Kidney (tissue), 13 donors: ENCODE measurements at regions not wholly inside any gene's neighbourhood (a gene's known extent, or its start where the extent isn't known, plus 50 kb on each side); places are given as distances from the start of the nearest gene placed in this dataset.

Experiments used
- DNase-seq, 5 donors: peaks; one replicate each; pipeline ENCODE4 v3.0.0-alpha.2; 2013 to 2020
- FAIRE-seq: peaks from 2 replicates; lab custom pipeline; 2012; peaks lifted over from hg19 to GRCh38; lab: Jason Lieb, UNC
- H3K27ac ChIP-seq, 2 donors: one replicate each; pipeline ENCODE4 v1.7.0; 2013; ENCODE audit warnings: low read depth in 2 of 2, low read length in 2 of 2, inconsistent platforms in 1 of 2
- H3K27me3 ChIP-seq: one replicate; pipeline ENCODE4 v1.7.1; 2013; ENCODE audit warnings: low read length, inconsistent platforms; ENCODE audit not compliant: control insufficient read depth, insufficient read depth
- H3K36me3 ChIP-seq, 3 donors: one replicate each; pipeline versions ENCODE4 v1.7.0 to v1.7.1; 2013; ENCODE audit warnings: low read length in 3 of 3, control low read depth in 1 of 3, inconsistent platforms in 1 of 3; ENCODE audit not compliant: insufficient read depth in 3 of 3, control insufficient read depth in 2 of 3
- H3K4me1 ChIP-seq, 3 donors: one replicate each; pipeline versions ENCODE4 v1.7.0 to v1.7.1; 2013; ENCODE audit warnings: low read length in 3 of 3, inconsistent platforms in 1 of 3, low read depth in 1 of 3; ENCODE audit not compliant: control insufficient read depth in 2 of 3, insufficient read depth in 2 of 3
- H3K4me3 ChIP-seq, 3 donors: one replicate each; pipeline versions ENCODE4 v1.7.0 to v1.8.1; 2013; ENCODE audit warnings: low read length in 3 of 3, control low read depth in 1 of 3, inconsistent platforms in 1 of 3
- H3K9ac ChIP-seq, 3 donors: one replicate each; pipeline versions ENCODE4 v1.7.0 to v1.7.1; 2013; ENCODE audit warnings: low read length in 3 of 3, control low read depth in 1 of 3, inconsistent platforms in 1 of 3
- H3K9me3 ChIP-seq, 3 donors: one replicate each; pipeline versions ENCODE4 v1.7.0 to v1.7.1; 2013; ENCODE audit warnings: low read length in 3 of 3, control low read depth in 1 of 3, inconsistent platforms in 1 of 3; ENCODE audit not compliant: control insufficient read depth in 2 of 3, insufficient read depth in 1 of 3
- intact Hi-C: fragments of 100-400 bp; cut with DNase I; formaldehyde crosslinking; loops from one replicate; pipeline ENCODE4 v1.11.1; 2022
- TF ChIP-seq, protein P1 (sequence below): IDR thresholded peaks from 3 replicates; pipeline ENCODE4 v1.5.1; 2012; ENCODE audit warnings: mild to moderate bottlenecking, moderate library complexity, borderline replicate concordance; ENCODE audit not compliant: insufficient read depth; ENCODE audit errors: extremely low read depth
- donor health status: control.
- donor health status: control.
- donor health status: control.
- donor health status: control.
- donor health status: control.
- donor health status: DM: yes; HTN: yes; CAD: no.
- donor health status: Normal renal cell carcinoma (clear cell type).

DNA sequence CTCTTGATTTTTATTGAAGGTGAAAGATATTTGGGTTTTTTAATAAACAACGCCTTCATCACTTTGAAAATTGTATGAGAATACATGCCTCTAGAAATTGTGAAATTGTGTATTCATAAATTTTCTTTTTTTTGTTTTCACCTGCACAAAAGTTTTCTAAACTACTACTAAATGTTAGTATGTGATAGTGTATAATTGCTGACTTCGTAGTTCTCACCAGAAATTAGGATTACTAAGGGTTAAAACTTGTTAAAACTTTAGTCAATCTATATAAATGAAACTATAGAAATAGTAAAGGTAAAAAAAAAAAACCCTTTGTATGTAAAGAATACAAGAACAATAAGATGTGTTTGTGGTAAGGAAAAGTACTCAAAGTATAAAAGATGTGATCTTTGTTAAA lies 496.5 kb upstream of the ATP2B1 start:
- TF ChIP-seq, protein P1, sequence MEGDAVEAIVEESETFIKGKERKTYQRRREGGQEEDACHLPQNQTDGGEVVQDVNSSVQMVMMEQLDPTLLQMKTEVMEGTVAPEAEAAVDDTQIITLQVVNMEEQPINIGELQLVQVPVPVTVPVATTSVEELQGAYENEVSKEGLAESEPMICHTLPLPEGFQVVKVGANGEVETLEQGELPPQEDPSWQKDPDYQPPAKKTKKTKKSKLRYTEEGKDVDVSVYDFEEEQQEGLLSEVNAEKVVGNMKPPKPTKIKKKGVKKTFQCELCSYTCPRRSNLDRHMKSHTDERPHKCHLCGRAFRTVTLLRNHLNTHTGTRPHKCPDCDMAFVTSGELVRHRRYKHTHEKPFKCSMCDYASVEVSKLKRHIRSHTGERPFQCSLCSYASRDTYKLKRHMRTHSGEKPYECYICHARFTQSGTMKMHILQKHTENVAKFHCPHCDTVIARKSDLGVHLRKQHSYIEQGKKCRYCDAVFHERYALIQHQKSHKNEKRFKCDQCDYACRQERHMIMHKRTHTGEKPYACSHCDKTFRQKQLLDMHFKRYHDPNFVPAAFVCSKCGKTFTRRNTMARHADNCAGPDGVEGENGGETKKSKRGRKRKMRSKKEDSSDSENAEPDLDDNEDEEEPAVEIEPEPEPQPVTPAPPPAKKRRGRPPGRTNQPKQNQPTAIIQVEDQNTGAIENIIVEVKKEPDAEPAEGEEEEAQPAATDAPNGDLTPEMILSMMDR: no peak
- intact Hi-C loops: no loop called here
- FAIRE-seq (no peak), DNase-seq (no peak)
- no peaks in the 10 kb centered on the region for H3K27me3 ChIP-seq
- H3K9ac ChIP-seq: no peak overlapping the region
- H3K4me1 ChIP-seq: no peaks in the 10 kb centered on the region
- no peaks in the 10 kb centered on the region for H3K36me3 ChIP-seq
- no peak overlapping the region for H3K27ac ChIP-seq
- H3K9me3 ChIP-seq: no peaks in the 10 kb centered on the region
- H3K4me3 ChIP-seq: no peak overlapping the region

DNA sequence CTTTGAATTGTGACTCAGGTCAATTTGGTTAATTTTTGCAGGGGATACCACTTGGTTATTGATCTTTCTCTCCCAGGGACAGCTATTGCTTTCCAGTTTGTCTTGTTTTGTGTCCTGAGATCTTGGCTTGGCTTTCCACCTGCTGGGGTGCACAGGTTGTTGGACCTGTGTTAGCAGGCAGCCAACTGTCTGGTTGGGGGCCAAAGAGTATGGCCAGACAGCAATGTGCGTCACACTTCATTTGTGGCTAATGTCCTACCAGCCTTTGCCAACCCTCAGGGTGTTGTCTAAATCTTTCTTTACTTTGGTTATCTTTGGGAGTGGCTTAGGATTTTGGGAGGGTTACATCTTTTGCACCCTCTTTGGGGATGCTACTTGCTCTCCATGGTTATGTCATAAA lies 494.9 kb upstream of the ATP2B1 start:
- TF ChIP-seq, protein P1: no peak
- no peak for FAIRE-seq
- intact Hi-C loops: no loop called here

DNA sequence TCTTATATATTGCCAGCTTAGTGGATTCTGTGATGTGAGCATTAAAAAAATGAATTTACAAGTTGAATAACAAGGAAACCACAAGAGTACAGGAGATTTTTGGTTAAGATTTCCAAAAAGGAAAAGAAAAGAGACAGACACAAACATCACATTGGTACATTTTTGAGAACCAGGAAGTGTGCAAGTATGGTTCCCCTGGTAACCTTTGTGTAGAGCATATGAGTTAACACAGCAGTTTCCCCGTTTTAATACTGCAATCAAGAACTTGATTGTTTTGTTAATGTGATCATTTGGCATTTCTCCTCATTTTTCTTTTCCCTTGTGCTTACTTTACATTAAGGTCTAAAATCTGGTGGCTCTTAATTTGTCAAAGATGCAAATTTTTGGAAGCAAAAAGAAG lies 490.4 kb upstream of the ATP2B1 start:
- no peaks in the 10 kb centered on the region for H3K9me3 ChIP-seq
- intact Hi-C loops: no loop called here
- no peak overlapping the region for H3K4me3 ChIP-seq
- no peak overlapping the region for H3K27ac ChIP-seq
- no peaks in the 10 kb centered on the region for H3K27me3 ChIP-seq
- TF ChIP-seq, protein P1: no peak
- H3K4me1 ChIP-seq: no peaks in the 10 kb centered on the region
- DNase-seq: no peak
- FAIRE-seq: no peak
- H3K36me3 ChIP-seq: no peaks in the 10 kb centered on the region
- no peak overlapping the region for H3K9ac ChIP-seq

More for the DNA sequence above, 494.9 kb upstream of the ATP2B1 start:
- no peaks in the 10 kb centered on the region for H3K27me3 ChIP-seq
- no peaks in the 10 kb centered on the region for H3K9me3 ChIP-seq
- no peak overlapping the region for H3K4me3 ChIP-seq
- H3K9ac ChIP-seq: no peak overlapping the region
- no peaks in the 10 kb centered on the region for H3K36me3 ChIP-seq
- no peak overlapping the region for H3K27ac ChIP-seq
- H3K4me1 ChIP-seq: no peaks in the 10 kb centered on the region
- DNase-seq: no peak

DNA sequence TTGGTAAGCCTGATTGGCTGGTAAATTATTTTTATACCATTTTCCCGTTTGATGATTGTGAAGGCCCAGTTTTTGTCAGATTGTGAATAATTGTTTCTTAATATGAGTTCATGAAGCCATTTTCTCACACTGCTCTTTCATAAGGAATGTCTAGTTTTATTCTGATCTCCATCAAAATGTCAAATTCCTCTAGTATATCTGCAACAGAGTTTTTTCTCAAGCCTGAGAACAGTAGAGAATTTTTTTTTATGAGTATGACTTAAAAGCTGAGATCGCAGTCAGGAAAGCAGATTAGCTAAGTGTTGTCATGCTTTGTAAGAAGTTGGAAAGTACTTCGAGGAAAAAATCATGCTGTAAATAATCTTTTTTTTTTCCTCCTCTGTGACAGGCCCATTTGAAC lies 484.9 kb upstream of the ATP2B1 start:
- H3K36me3 ChIP-seq: no peaks in the 10 kb centered on the region

More for the DNA sequence above, 484.9 kb upstream of the ATP2B1 start:
- no peak overlapping the region for H3K9ac ChIP-seq
- H3K9me3 ChIP-seq: no peaks in the 10 kb centered on the region
- intact Hi-C loops: no loop called here
- H3K4me3 ChIP-seq: no peak overlapping the region
- FAIRE-seq: no peak
- no peaks in the 10 kb centered on the region for H3K27me3 ChIP-seq
- TF ChIP-seq, protein P1: no peak
- peak in 1 of 5 donors; percentile 34 for DNase-seq
- no peaks in the 10 kb centered on the region for H3K4me1 ChIP-seq
- no peak overlapping the region for H3K27ac ChIP-seq
